HG03342 (cell line): ENCODE measurements at regions not wholly inside any gene's neighbourhood (a gene's known extent, or its start where the extent isn't known, plus 50 kb on each side); places are given as distances from the start of the nearest gene placed in this dataset.
"Not testable (repeated sequence)": the region's sequence is repeated elsewhere in the genome, so short reads cannot be mapped to it uniquely, and the experiment has no call there.

Experiments
- ATAC-seq: cut with Tn5 transposase; IDR thresholded peaks from one replicate; pipeline ENCODE4 v1.9.1; 2021; ENCODE audit warnings: mild to moderate bottlenecking, moderate library complexity; ENCODE audit not compliant: unreplicated experiment

GRCh38 chr9:22976454-22976853 is 529.8 kb downstream of the DMRTA1 start:
- ATAC-seq = no peak

GRCh38 chr9:22980429-22980828 is 533.8 kb downstream of the DMRTA1 start:
- not testable (repeated sequence) for ATAC-seq

GRCh38 chr9:22986556-22986955 is 539.9 kb downstream of the DMRTA1 start:
- no peak for ATAC-seq

GRCh38 chr9:22990349-22990748 is 543.7 kb downstream of the DMRTA1 start:
- no peak for ATAC-seq

- no peak for ATAC-seq
Observed at GRCh38 chr9:22992780-22993179, 546.2 kb downstream of the DMRTA1 start.

GRCh38 chr9:22997923-22998322 is 551.3 kb downstream of the DMRTA1 start:
- no peak for ATAC-seq

GRCh38 chr9:23005156-23005555 is 558.5 kb downstream of the DMRTA1 start:
- ATAC-seq = no peak

GRCh38 chr9:23006127-23006526 is 559.5 kb downstream of the DMRTA1 start:
- ATAC-seq = no peak

- no peak for ATAC-seq
Observed at GRCh38 chr9:23011669-23012068, 565.0 kb downstream of the DMRTA1 start.

- no peak for ATAC-seq
Observed at GRCh38 chr9:23015557-23015956, 568.9 kb downstream of the DMRTA1 start.

- no peak for ATAC-seq
Observed at GRCh38 chr9:23036416-23036815, 589.8 kb downstream of the DMRTA1 start.

- no peak for ATAC-seq
Observed at GRCh38 chr9:23039402-23039801, 592.8 kb downstream of the DMRTA1 start.

GRCh38 chr9:23041466-23041865 is 594.8 kb downstream of the DMRTA1 start:
- no peak for ATAC-seq

GRCh38 chr9:23044549-23044948 is 597.9 kb downstream of the DMRTA1 start:
- ATAC-seq = no peak

- not testable (repeated sequence) for ATAC-seq
Observed at GRCh38 chr9:23046026-23046425, 599.4 kb downstream of the DMRTA1 start.

GRCh38 chr9:23050548-23050947 is 603.9 kb downstream of the DMRTA1 start:
- ATAC-seq = no peak

GRCh38 chr9:23073136-23073535 is 626.5 kb downstream of the DMRTA1 start:
- no peak for ATAC-seq

GRCh38 chr9:23079798-23080197 is 633.2 kb downstream of the DMRTA1 start:
- no peak for ATAC-seq

GRCh38 chr9:23081377-23081776 is 634.8 kb downstream of the DMRTA1 start:
- no peak for ATAC-seq

GRCh38 chr9:23088932-23089364 is 642.3 kb downstream of the DMRTA1 start:
- ATAC-seq = no peak

GRCh38 chr9:23117616-23118015 is 671.0 kb downstream of the DMRTA1 start:
- ATAC-seq = no peak

- no peak for ATAC-seq
Observed at GRCh38 chr9:23120630-23121029, 674.0 kb downstream of the DMRTA1 start.

GRCh38 chr9:23123048-23123632 is 676.5 kb downstream of the DMRTA1 start:
- ATAC-seq = no peak
